ENCODE measurements at regions not wholly inside any gene's neighbourhood (a gene's known extent, or its start where the extent isn't known, plus 50 kb on each side); places are given as distances from the start of the nearest gene placed in this dataset.

DNA sequence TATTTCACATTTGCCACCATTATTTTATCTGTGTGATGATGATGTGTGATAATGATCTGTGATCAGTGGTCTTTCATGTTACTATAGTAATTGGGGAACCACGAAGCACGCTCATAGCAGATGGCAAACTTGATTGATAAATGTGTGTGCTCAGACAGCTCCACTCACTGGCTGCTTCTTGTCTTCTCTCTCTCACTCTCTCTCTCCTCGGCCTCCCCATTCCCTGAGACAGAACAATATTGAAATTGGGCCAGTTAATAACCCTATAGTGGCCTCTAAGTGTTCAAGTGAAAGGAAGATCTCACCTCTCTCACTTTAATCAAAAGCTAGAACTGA lies 60.7 kb upstream of the RAPGEF4 start:
- TF ChIP-seq CTCF (IDR thresholded peaks at IDR 0.05; ENCODE audit: low read depth, low read length, poor library complexity, severe bottlenecking) (no peak), EZH2phosphoT487 (IDR thresholded peaks at IDR 0.05; ENCODE audit: borderline replicate concordance, low read length) (no peak)
